Ishikawa (cell line): ENCODE measurements at regions not wholly inside any gene's neighbourhood (a gene's known extent, or its start where the extent isn't known, plus 50 kb on each side); places are given as distances from the start of the nearest gene placed in this dataset.

Experiments
- CEBPB ChIP-seq: IDR thresholded peaks from 2 replicates; pipeline ENCODE4 v1.6.1; 2012
- CREB1 ChIP-seq: IDR thresholded peaks from 2 replicates; pipeline ENCODE4 v1.6.1; 2012; ENCODE audit warnings: low read depth
- TCF12 ChIP-seq: IDR thresholded peaks from 2 replicates; pipeline ENCODE4 v1.6.1; 2012; ENCODE audit warnings: low read depth
- TF ChIP-seq, protein P1 (sequence below): IDR thresholded peaks from 2 replicates; pipeline ENCODE4 v1.6.1; 2012

DNA sequence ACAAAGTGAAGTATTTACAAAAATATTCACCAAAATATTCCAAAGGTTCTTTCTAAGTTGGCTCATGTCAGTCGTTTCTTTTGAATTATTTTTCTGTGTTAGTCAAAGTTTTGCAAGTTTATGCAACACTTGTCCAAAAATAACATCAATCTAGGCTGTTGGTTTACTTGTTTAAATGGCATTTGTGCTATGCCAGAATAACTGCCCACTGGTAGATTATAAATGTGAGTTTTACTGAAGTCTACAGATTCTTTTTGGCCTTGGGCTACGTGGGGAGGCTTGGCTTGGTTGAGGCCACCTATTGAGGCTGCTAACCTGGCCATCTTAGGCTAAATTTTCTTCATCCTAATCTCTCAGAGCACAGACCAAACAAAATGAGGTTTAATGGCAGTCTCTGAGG lies 1091.9 kb upstream of the RAG2 start:
- TF ChIP-seq, protein P1, sequence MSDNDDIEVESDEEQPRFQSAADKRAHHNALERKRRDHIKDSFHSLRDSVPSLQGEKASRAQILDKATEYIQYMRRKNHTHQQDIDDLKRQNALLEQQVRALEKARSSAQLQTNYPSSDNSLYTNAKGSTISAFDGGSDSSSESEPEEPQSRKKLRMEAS = no peak
- TF ChIP-seq TCF12 = no peak
- no peak for TF ChIP-seq CEBPB
- no peak for TF ChIP-seq CREB1
